GM18507 (cell line): ENCODE measurements at regions not wholly inside any gene's neighbourhood (a gene's known extent, or its start where the extent isn't known, plus 50 kb on each side); places are given as distances from the start of the nearest gene placed in this dataset.

Experiments
- DNase-seq: peaks from one replicate; pipeline ENCODE4 v3.0.0; 2011; ENCODE audit warnings: low read depth; ENCODE audit not compliant: insufficient read length; ENCODE audit errors: extremely low spot score
- FAIRE-seq: peaks from 2 replicates; lab custom pipeline; 2011; peaks lifted over from hg19 to GRCh38; lab: Jason Lieb, UNC

DNA sequence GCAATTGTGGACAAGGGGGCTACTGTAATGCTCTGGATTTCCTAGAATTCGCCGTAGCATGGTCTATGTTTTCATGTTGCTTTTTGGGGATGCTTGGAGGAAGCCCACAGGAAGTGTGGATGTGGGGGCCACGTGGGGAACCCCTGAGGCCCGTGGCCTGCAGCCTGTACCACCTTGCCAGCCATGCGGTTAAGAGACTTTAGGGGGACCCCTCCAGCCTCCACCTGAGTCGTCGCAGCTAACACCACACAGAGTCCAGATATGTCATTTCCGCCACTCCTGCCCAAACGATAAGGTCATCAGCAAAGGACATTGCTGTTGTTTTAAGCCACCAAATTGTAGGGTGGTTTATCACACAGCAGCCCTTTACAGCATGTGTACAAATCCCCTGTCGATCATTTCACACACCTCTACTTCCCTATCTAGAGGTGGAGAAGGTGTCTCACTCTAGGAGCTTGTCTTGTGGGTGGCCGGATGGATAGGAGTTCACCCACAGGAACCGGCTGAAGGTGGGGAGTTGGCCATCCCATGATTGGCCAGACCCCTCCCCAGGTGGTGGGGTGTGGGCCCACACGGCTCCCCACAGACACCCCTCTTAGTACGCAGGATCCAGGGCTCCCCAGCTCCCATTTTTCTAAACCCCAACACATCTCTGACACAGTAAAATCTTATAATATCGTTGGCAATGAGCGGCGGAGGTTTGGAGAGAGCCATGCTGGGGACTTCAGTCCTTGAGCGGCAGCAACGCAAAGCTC, 226.7 kb downstream of the TEX29 start:
- DNase-seq = no peak
- FAIRE-seq = no peak

DNA sequence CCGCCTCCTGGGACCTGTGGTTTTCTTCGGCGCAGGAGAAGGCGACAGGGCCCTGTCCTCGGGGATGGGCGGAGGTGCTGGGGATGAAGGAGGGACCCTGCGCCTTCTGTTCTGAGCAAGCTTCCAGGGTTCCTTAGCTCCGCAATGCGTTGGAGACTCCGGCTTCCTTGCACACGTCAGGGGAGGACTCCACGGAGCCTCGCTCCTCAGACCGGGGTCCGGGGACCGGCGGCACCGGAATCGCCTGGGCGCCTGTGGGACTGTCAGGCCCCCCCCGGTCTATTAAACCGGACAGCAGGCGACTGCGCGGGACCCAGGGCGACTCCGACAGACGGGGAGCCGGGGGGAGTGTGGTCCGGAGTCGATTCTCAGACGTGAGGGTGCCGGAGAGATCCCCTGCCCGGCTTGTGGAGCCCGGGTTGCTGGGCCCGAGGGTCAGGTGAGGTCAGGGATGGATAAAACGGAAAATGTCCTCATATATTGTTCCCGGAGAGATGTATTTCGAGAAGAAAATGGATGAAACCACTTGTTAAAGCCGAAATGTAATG, 227.4 kb downstream of the TEX29 start:
- no peak for DNase-seq
- no peak for FAIRE-seq

DNA sequence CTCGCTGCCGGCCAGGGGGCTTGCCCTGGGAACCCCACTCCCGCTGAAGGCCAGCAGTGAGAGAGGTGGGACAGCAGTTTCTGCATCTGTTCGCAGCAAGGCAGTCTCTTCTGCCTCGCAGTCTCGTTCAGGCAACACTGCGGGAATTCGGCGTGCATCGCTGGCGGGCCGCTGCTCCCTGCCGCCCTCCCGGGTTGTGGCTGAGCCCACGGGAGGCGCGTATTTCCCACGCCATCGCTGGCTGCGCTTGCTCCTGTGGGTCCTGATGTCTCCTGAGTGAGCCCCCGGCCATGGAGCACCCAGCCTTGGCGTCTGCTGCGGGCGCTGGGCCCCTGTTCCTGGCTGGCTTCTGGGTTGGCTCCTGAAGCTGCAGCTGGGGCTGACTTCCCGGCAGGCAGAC, 227.9 kb downstream of the TEX29 start:
- DNase-seq (no peak), FAIRE-seq (no peak)

DNA sequence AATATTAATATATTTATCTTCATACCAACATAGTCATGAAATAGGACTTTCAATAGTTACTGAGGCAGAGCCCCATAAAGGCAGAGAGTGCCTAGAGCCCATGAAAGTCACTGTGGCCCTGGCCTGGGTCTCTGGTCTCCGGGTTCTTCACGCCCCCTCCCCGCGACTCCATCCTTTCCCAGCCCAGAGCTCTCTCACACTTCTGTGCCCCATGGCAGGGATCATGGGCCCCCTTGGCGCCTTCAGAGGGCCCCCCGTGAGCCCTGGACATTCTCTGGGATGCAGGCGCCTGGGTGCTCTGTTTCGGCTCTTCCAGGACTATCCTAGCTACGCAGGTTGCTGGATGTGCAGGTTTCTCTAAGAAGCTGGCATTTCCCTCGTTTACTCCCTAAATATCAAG, 228.4 kb downstream of the TEX29 start:
- no peak for DNase-seq
- no peak for FAIRE-seq

DNA sequence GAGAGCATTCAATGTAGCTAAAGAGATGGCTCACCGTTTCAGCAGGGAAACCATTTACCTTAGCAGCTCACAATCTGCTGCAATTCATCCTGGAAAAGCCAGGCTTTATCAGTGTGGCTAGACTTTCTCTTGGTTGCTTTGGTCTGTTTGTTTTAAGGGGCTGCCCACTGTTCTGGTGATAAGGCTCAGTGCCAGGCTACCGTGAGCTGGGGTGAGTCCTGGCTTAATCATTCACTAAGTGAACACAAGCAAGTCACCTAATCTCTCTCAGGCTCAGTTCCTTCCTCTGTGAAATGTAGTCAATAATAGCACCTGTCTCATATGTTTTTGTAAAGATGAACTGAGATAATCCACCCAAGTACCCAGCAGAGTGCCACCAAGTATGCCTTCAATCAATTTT, 229.0 kb downstream of the TEX29 start:
- FAIRE-seq = no peak
- no peak for DNase-seq

DNA sequence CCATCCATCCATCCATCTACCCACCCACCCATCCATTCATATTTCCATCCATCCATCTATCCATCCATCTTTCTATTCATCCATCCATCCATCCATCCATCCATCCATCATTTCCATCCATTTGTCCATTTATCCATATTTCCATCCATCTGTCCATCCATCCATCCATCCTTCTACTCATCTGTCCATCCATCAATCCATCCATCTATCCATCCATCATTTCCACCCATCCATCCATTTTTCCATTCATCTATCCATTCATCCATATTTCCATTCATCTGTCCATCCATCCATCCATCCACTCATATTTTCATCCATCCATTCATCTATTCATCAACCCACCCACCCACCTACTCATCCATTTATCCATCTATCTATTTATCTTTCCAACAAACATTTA, 229.6 kb downstream of the TEX29 start:
- no peak for DNase-seq
- FAIRE-seq = no peak

DNA sequence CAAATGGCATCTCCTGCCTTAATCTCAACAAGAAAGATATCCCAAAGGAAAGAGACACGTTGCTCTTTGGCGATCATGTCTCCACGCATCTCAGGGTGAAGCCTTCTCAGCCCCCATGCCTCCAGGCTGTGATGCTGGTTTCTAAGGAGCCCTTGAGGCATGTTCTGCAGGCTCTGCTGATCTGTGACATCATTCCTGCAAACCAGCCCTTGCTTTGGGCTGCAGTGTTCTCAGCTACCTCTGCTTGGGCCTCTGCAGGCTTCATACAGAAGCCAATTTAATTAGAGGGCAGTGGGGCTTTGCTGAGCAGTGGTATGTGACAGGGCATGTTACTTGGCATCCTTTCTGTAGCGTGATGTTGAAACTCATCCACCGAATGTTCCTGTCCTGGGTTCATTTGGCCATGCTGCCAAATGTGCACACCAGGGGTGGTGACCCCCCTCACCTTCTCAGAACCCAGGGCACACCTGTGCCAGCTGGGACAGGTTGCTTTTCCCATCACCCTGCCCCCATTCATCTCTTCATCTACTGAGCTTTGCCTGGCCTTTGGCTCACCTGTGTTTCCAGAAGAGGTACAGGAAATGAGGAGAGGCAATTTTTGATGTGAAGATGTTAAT, 230.9 kb downstream of the TEX29 start:
- no peak for FAIRE-seq
- no peak for DNase-seq

DNA sequence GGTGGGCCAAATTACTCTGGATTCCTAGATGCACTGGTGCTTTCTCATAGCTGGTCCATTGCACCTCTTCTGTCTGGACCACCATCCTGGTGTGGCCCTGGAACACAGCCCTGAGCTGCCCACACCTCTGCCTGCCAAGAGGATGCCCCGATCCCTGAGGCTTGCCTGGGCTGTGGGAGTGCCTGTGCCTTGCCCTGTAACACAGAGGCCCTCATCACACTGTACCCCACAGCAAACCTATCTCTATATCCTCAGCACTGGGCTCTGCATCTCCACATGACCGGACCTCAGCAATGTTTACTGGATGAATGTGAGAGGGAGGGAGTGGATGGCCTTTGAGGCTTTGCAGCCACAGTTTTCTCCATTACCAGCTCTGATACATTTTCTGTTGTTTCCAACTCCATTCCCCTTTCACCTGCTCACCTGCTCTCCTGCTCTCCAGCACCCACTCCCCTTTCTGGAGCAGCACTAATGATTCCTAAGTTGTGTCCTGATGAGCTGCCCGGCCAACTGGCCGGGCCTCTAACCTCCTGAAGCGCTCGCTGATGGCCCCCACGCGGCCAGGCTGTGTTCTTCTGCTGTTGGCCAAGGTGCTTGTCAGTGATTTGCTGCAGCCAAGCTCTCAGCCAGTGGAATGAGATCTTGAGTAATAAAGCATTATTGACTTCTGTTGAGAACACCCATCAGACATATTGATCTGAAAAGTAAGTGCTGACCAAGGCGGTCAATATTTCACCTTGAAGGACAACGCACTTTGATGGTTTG, 232.6 kb downstream of the TEX29 start:
- FAIRE-seq (no peak), DNase-seq (no peak)

DNA sequence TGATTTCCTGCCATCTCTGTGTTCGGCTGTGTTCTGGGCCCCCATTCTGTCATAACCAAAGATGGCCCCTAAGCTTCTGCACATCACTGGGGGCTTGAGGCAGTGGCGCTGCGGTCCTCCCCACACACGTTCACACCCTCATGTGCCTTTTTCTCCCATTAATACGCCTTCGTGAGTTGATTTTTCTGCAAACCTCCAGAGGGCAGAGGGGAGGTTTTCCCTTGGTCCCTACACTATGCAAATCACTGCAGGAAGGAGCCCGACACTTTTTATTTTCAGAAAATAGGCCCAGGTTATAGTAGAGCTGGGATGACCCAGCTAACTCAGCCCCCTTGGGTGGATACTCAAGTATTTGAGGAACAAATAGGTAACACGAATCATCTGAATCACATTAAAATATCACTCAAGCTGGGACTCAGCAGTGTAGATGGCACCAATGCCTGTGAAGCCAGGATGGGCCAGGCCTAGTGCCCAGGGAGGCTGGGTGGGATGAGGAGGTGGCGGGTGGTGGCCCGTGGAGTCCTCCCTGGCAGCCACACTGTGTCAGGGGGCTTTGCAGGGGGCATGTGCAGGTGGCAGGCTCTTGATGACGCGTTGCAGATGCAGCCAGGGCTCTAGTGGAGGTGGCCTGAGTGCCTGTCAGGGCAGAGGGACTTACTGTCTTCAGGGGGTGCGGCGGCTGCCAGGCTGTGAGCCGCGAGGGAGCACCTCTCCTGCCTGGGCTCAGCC, 234.3 kb downstream of the TEX29 start:
- no peak for DNase-seq
- no peak for FAIRE-seq

DNA sequence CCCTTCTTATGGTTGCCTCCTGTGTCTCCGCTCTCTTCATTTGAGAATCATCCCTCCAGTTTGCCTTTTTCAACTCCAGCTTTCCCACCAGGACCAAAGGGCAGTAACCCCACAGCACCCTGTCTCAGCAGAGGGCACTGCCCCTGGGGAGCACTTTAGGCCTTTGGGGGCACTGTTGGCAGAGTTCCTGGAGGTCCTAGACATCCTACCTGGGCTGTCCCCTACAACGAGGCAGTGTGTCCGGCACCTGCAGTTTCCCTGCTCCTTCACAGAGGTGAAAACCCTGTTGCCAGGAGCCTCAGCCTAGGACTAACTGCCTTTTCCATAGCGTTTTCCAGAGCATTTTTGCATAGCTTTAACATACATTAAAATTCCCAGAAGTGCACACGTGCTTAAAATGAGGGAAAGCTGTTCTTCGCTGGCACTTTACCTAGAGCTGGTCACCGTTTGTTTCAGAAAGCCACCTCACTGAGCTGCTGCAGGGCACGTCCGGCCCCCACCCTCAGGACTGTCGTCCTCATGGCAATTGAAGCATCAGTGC, 234.9 kb downstream of the TEX29 start:
- no peak for DNase-seq
- FAIRE-seq = no peak

DNA sequence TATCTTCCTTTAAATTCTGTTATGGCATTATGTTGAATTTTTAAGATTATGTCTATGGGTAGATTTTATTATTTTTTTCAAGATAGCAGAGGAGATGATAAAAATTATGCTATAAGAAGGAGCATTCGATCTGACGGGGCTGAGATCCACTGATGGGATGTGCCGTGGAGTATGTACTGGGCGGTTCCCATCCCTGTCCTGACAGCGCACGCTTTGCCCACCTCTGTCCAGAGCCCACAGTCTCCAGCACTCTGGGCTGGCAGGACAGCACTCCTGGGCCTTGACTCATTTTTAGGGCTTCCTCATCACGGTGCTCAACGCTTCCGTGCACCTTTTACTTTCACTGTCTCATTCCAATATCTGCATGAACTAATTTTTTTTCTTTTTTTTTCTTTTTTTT, 235.5 kb downstream of the TEX29 start:
- no peak for DNase-seq
- FAIRE-seq = no peak

DNA sequence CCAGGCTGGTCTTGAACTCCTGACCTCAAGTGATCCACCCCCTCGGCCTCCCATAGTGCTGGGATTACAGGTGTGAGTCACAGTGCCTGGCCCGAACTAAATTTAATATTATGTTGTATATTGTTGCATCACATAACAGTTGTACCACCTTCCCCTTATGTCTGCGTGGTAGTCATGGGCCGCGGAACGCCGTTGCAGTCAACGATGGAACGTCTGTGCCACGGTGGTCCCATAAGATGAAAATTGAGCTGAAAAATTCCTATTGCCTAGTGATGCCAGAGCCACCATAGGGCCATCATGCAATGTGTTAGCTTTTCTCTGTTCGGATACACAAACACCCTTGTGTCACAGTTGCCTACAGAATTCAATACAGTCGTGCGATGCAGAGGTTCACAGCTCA, 236.1 kb downstream of the TEX29 start:
- no peak for DNase-seq
- no peak for FAIRE-seq

DNA sequence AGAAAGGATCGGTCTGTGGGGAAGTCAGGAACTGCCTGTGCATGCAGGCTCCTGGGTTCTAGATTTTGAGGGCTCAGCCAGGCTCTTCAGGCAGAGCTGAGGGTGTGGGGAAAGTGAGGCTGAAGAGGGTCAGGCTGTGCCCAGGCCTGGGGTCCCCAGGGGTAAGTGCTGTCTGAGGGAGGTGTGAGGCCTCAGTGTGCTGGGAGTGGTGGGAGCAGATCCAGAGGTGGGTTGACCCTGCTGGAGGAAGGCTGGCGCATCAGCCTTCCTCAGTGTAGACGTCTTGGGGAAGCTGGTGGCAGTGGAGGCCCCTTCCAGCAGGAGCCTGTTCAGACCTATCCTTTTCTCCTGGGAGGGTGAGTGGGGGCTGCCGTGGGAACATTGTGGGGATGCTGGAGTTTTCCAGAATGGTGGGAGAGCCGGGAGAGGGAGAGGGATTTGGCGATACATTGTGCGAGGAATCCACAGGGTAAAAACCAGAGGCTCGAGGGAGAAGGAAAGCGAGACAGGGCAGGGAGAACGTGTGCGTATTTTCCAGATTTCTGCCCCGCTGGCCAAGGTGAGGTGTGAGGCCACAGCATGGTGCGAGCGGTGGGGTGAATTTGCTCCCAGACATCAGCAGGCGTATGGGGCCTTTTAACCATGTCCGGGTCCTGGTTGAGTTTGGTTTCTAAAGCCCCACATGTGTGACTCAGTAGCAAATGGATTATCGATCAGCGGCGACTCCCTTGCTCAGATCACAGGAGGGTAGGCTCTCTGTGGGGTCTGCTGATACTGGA, 237.7 kb downstream of the TEX29 start:
- FAIRE-seq = no peak
- DNase-seq = no peak

DNA sequence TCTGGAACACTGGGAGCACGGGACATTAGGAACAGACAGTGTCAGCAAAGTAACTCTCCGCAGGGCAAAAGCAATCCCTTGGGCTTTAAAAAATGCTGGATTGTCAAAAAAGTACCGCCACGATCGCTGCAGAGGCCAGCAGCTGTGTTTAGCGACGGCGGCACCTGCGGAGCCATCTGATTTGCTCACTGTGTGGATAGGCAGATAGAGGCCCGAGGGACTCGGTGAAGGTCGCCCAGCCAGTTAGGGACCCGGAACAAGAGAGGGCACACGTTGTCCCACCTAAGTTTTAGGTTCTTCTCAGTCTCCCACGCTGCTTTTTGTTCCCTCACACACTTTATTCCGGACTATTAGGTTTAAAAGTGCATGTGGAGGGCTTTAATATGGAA, 238.3 kb downstream of the TEX29 start:
- DNase-seq (no peak), FAIRE-seq (no peak)

DNA sequence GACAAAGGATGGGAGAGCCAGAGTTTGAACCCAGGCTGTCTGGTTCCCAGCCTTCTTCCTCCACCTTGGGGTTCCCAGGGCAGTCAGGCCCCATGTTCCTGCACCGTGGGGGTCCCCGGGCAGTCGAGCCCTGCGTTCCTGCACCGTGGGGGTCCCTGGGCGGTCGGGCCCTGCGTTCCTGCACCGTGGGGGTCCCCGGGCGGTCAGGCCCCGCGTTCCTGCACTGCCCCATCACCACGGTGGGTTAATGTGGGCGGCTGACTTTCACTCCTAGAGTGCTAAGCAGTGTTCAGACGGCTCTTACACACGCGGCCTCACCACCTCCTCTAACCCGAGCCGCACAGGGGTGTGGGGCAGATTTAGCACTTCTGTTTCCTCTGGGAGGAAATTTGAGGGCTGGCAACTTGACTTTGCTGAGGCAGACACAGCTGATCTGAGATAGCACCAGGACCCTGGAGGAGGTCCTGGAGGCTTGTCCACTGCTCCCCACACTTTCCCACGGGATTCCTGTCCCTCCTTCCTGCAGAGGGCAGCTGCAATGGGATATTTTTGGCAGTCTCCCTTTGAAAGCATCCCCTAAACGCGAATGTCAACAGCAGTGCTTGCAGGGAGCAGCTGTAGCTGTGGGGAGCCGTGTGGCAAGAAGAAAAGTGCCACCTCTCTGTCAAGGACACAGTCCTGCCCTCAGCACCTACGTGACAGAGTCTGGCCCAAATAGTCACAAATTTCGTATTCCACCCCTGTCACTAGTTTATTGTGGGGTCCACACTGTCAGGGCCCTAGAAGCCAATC, 239.4 kb downstream of the TEX29 start:
- FAIRE-seq (no peak), DNase-seq (no peak)

DNA sequence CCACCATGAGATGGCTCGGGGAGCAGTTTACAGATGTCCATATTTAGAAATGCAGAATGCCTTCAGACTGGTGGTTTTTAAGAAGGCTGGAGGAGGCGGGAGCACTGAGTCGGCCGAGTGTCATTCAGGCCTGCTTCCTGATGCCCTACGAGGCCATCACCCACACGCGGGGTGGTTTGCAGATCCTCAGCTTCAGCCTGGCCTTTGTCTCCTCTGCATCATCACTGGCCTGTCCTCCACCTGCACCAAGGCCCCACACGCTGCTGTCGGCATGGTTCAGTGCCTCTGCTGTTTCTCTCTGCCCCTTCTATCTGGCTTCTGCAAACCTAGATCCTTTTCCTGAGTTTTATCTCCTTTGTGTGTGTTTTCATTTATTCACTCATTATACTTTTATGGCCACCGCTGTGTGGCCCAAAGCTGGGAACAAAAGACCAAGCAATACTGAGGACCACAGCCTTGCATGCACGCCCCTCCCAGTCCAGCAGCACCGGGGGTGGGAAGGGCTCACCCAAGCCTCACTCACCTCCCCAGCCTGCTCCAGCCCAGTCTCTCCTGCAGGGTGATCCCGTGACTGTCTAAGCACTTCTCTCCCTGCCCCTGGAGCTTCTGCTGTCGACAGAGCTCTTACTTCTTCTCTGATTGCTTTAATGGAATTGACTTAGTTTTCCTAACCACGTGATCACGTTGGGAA, 240.8 kb downstream of the TEX29 start:
- FAIRE-seq = no peak
- DNase-seq = no peak

DNA sequence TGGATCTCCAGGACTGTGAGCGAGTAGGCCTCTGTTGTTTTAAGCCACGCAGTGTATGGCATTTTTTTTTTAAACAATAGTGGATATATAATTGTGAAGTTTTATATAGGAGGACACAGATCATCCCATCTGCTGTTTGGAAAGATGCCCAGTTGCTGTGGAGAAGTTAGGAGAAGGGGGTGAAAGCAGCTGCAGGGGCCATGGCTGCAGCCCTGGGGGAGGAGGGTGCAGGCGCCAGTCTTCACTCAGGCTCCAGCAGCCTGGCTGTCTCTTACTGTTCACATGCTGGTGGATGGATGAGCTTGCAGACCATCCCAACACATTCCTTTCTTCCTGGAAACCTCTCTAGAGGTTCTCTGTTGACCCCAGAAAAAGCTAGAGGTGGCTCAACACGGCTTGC, 242.3 kb downstream of the TEX29 start:
- DNase-seq (no peak), FAIRE-seq (no peak)

DNA sequence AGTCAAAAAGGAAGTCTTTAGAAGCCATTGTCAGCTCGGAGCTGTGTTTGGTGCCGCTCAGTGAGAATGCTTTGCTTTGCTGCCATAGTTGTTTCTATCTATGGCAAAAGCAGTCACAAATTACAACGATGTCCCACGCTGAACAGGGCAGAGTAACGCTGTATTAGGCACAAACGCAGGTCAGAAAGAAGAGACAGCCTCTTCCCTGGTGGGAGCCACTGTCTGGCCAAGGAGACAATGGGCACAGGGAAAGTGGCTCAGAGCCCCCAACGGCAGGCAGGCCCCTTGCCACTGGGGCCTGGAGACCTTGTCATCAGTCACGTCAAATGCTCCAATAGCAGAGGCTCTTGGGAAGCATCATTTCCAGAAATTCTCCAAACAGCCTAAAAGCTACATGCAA, 244.2 kb downstream of the TEX29 start:
- FAIRE-seq = no peak
- no peak for DNase-seq
